Liver (tissue), 3 donors: ENCODE measurements at regions not wholly inside any gene's neighbourhood (a gene's known extent, or its start where the extent isn't known, plus 50 kb on each side); places are given as distances from the start of the nearest gene placed in this dataset.

Experiments
- CTCF ChIP-seq: fragments of 150-350 bp; IDR thresholded peaks from 2 replicates; pipeline ENCODE4 v1.5.1; 2017; ENCODE audit warnings: improper control_type of control experiment, low read depth, low read length; ENCODE audit not compliant: missing input control
- EGR1 ChIP-seq, 2 donors: IDR thresholded peaks; 2 replicates each; pipeline ENCODE4 v1.6.1; 2016 to 2018; ENCODE audit warnings: antibody characterized with exemption in 2 of 2, low read depth in 2 of 2
- JUND ChIP-seq, 2 donors: IDR thresholded peaks; 2 replicates each; pipeline ENCODE4 v1.6.1; 2016; ENCODE audit warnings: antibody characterized with exemption in 2 of 2
- MAX ChIP-seq: IDR thresholded peaks from 2 replicates; pipeline ENCODE4 v1.6.1; 2016; ENCODE audit warnings: antibody characterized with exemption
- RAD21 ChIP-seq, 2 donors: IDR thresholded peaks; 2 replicates each; pipeline ENCODE4 v1.6.1; 2016; ENCODE audit warnings: antibody characterized with exemption in 2 of 2, mild to moderate bottlenecking in 2 of 2
- REST ChIP-seq: IDR thresholded peaks from 2 replicates; pipeline ENCODE4 v1.6.1; 2016; ENCODE audit warnings: antibody characterized with exemption, mild to moderate bottlenecking
- RXRA ChIP-seq, 2 donors: IDR thresholded peaks; 2 replicates each; pipeline ENCODE4 v1.6.1; 2017 to 2018; ENCODE audit warnings: antibody characterized with exemption in 2 of 2, mild to moderate bottlenecking in 1 of 2
- SP1 ChIP-seq: IDR thresholded peaks from 2 replicates; pipeline ENCODE4 v1.6.1; 2018; ENCODE audit warnings: antibody characterized with exemption, mild to moderate bottlenecking
- TAF1 ChIP-seq: conservative IDR thresholded peaks from 2 replicates; pipeline ENCODE4 v1.6.1; 2016; ENCODE audit warnings: antibody characterized with exemption, mild to moderate bottlenecking
- ZBTB33 ChIP-seq: IDR thresholded peaks from 2 replicates; pipeline ENCODE4 v1.6.1; 2016; ENCODE audit warnings: antibody characterized with exemption
- donor health status: healthy.
- donor health status: healthy.

- no peak for TF ChIP-seq CTCF
- no peak for TF ChIP-seq SP1
- TF ChIP-seq EGR1 (IDR thresholded peaks at IDR 0.05; ENCODE audit: low read depth in 2 of 2), result no peak
- no peak for TF ChIP-seq RAD21 (IDR thresholded peaks at IDR 0.05)
- no peak for TF ChIP-seq JUND (IDR thresholded peaks at IDR 0.05)
- no peak for TF ChIP-seq REST
- TF ChIP-seq MAX, result no peak
- TF ChIP-seq ZBTB33, result no peak
- no peak for TF ChIP-seq RXRA (IDR thresholded peaks at IDR 0.05)
- no peak for TF ChIP-seq TAF1
Measured at GRCh38 chr7:25968205-25968993, 183.6 kb upstream of the NFE2L3 start.
